Activated B cell treated with CpG ODN at 0.5 μM for 24 hours (primary cell): ENCODE measurements at regions not wholly inside any gene's neighbourhood (a gene's known extent, or its start where the extent isn't known, plus 50 kb on each side); places are given as distances from the start of the nearest gene placed in this dataset.

Experiments used
- ATAC-seq: fragments of 200-7000 bp; cut with Tn5 transposase; one replicate; pipeline ENCODE4 v1.10.0; 2021; ENCODE audit warnings: low read depth, mild to moderate bottlenecking, moderate library complexity
- CTCF ChIA-PET: fragments of 350-600 bp; sonication (Branson Sonifier 250); formaldehyde crosslinking; loops from one replicate; lab custom pipeline; 2021; ENCODE audit warnings: antibody characterized with exemption; lab: Charles Lee
- POLR2A ChIA-PET: fragments of 350-600 bp; sonication (Branson Sonifier 250); formaldehyde crosslinking; loops from one replicate; lab custom pipeline; 2021; ENCODE audit warnings: antibody characterized with exemption; lab: Charles Lee
- DNase-seq: peaks from one replicate; pipeline ENCODE4 v3.0.0; 2022
- H3K27ac Mint-ChIP-seq: one replicate; pipeline ENCODE4 v1.8.0; 2020; ENCODE audit warnings: mixed read lengths
- H3K27me3 Mint-ChIP-seq: one replicate; pipeline ENCODE4 v1.8.0; 2021; ENCODE audit warnings: mixed read lengths
- H3K36me3 Mint-ChIP-seq: one replicate; pipeline ENCODE4 v1.8.0; 2021; ENCODE audit warnings: low read depth, mixed read lengths
- H3K4me1 Mint-ChIP-seq: one replicate; pipeline ENCODE4 v1.8.0; 2021; ENCODE audit warnings: mixed read lengths
- H3K4me3 Mint-ChIP-seq: one replicate; pipeline ENCODE4 v1.8.0; 2020; ENCODE audit warnings: mild to moderate bottlenecking, mixed read lengths
- H3K9me3 Mint-ChIP-seq: one replicate; pipeline ENCODE4 v1.8.0; 2020; ENCODE audit warnings: mixed read lengths
- intact Hi-C: fragments of 100-400 bp; cut with micrococcal nuclease; formaldehyde crosslinking; loops from one replicate; pipeline ENCODE4 v1.15.1; 2024
- TF ChIP-seq, protein P1 (sequence below): fragments of 200-600 bp; IDR thresholded peaks from one replicate; pipeline ENCODE4 v1.8.0; 2022; ENCODE audit warnings: antibody characterized with exemption, mild to moderate bottlenecking

DNA sequence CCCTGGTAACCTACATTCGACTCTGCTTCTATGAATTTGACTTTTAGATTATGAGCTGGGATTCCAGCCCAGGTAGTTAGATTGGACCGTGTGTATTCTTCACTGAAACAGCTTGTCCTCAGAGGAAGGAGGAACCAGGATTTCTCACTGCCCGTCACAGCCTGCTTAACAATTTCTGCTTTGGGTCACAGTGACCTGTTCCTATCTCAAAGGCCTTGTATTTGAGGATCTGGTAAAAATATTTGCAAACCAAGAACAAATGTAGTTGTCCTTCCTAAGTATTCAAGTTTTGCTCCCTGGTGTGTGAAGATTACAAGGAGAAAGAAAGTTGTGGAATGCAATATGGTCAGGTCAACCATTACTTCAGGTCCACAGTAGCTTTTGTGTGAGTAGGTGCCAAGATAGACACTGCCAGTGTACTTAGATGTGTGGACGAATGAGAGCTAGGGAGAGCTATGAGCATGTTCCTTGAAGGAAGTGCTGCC is 55.1 kb downstream of the KIF4B start:
- ChIA-PET POLR2A (no interaction called here), CTCF (no interaction called here)
- H3K4me1 Mint-ChIP-seq, result no peaks in the 10 kb centered on the region
- TF ChIP-seq, protein P1, sequence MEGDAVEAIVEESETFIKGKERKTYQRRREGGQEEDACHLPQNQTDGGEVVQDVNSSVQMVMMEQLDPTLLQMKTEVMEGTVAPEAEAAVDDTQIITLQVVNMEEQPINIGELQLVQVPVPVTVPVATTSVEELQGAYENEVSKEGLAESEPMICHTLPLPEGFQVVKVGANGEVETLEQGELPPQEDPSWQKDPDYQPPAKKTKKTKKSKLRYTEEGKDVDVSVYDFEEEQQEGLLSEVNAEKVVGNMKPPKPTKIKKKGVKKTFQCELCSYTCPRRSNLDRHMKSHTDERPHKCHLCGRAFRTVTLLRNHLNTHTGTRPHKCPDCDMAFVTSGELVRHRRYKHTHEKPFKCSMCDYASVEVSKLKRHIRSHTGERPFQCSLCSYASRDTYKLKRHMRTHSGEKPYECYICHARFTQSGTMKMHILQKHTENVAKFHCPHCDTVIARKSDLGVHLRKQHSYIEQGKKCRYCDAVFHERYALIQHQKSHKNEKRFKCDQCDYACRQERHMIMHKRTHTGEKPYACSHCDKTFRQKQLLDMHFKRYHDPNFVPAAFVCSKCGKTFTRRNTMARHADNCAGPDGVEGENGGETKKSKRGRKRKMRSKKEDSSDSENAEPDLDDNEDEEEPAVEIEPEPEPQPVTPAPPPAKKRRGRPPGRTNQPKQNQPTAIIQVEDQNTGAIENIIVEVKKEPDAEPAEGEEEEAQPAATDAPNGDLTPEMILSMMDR, result no peak
- ATAC-seq (no peak), DNase-seq (no peak)
- H3K9me3 Mint-ChIP-seq, result no peaks in the 10 kb centered on the region
- no peak overlapping the region for H3K27ac Mint-ChIP-seq
- no peak overlapping the region for H3K4me3 Mint-ChIP-seq
- no peaks in the 10 kb centered on the region for H3K36me3 Mint-ChIP-seq
- peaks cover 11% of the 10 kb centered on the region for H3K27me3 Mint-ChIP-seq
- intact Hi-C loops, result no loop called here

DNA sequence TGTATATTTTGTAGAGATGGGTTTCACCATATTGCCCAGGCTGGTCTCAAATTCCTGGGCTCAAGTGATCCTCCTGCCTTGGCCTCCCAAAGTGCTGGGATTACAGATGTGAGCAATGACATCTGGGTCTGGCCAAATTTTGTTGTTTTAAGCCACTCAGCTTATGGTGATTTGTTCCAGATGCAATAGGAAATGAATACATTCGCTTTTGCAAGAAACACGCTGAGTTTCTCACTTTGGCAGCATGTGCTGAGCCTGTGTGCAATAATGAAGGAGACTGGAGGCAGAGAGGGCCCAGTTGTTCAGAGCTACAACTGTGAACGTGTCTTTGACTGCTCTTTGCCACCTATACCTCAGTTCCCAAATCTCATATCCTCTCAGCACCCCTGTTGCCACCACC is 56.4 kb downstream of the KIF4B start:
- DNase-seq (no peak), ATAC-seq (no peak)
- Mint-ChIP-seq H3K36me3 (no peaks in the 10 kb centered on the region), H3K9me3 (no peaks in the 10 kb centered on the region), H3K27ac (no peak overlapping the region), H3K4me1 (no peaks in the 10 kb centered on the region), H3K27me3 (peaks cover 6% of the 10 kb centered on the region), H3K4me3 (no peak overlapping the region)
- intact Hi-C loops, result no loop called here
- POLR2A ChIA-PET, result no interaction called here
- CTCF ChIA-PET, result no interaction called here
- TF ChIP-seq, protein P1, result no peak

DNA sequence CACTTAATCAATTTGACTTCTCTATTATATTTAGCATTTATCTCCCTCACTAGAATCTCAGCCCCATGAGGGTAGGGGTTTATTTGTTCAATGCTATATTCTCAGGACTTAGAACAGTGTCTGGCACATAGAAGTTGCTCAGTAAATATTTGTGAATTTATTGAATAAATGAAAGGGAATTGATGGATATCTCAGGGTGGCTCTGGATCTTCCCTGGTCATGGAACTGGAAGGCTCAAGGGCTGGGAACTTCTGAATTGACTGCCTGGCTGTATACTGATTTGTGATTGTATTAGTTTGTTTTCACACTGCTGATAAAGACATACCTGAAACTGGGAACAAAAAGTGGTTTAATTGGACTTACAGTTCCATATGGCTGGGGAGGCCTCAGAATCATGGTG is 57.2 kb downstream of the KIF4B start:
- TF ChIP-seq, protein P1, result no peak
- Mint-ChIP-seq H3K4me3 (no peak overlapping the region), H3K9me3 (no peaks in the 10 kb centered on the region), H3K27ac (no peak overlapping the region), H3K36me3 (no peaks in the 10 kb centered on the region), H3K4me1 (no peaks in the 10 kb centered on the region), H3K27me3 (peaks cover 6% of the 10 kb centered on the region)
- ChIA-PET POLR2A (no interaction called here), CTCF (no interaction called here)
- DNase-seq (no peak), ATAC-seq (no peak)
- intact Hi-C loops, result no loop called here

DNA sequence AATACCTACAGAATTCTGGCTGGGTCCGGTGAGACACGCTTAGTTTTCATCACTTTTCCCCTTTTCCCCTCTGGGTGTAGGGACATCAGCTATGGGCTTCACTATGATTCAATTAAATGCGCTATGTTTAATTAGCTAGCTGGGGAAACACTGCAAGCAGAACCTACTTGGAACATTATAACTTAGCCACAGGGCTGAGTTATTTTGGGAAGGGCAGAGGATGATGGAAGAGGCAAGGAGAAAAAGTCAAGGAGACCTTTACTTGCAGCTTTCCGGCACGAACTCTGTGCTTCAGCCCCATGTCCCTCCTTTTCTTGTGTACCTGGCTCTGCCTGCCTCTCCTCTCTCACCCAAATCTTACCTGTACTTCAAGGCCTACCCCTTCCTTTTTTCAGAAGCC is 62.8 kb downstream of the KIF4B start:
- ChIA-PET POLR2A (no interaction called here), CTCF (no interaction called here)
- TF ChIP-seq, protein P1, result no peak
- no peak overlapping the region for H3K27ac Mint-ChIP-seq
- H3K36me3 Mint-ChIP-seq, result no peaks in the 10 kb centered on the region
- no peak overlapping the region for H3K4me3 Mint-ChIP-seq
- intact Hi-C loops, result no loop called here
- H3K4me1 Mint-ChIP-seq, result no peaks in the 10 kb centered on the region
- no peaks in the 10 kb centered on the region for H3K9me3 Mint-ChIP-seq
- peaks cover 6% of the 10 kb centered on the region for H3K27me3 Mint-ChIP-seq
- ATAC-seq (no peak), DNase-seq (no peak)

DNA sequence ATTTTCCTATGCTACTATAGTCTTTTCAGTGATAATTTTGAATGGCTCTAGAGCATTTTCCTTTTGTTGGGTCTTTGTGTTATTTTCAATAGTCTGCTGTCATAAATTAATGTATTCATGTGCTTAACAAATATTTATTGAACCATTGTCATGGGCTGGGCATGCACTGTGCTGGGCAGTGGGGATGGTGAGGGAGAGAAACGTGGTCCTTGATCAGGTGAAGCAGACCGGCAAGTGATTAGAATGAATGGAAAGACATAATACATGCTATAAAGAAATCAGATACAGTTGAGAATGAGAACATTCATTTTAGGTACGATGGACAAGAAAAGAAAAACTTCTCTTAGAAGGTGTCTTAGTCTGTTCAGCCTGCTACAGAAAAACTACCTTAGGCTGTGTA is 66.1 kb downstream of the KIF4B start:
- intact Hi-C loops, result no loop called here
- Mint-ChIP-seq H3K4me1 (no peaks in the 10 kb centered on the region), H3K4me3 (no peak overlapping the region), H3K9me3 (peaks cover 5% of the 10 kb centered on the region), H3K36me3 (no peaks in the 10 kb centered on the region), H3K27me3 (peaks cover 6% of the 10 kb centered on the region), H3K27ac (no peak overlapping the region)
- DNase-seq (no peak), ATAC-seq (no peak)
- ChIA-PET POLR2A (no interaction called here), CTCF (no interaction called here)
- TF ChIP-seq, protein P1, result no peak
